Neural progenitor cell (in vitro differentiated cells): ENCODE measurements at regions not wholly inside any gene's neighbourhood (a gene's known extent, or its start where the extent isn't known, plus 50 kb on each side); places are given as distances from the start of the nearest gene placed in this dataset.

Experiments used
- EZH2phosphoT487 ChIP-seq: fragments of 200-600 bp; sonication (generic); IDR thresholded peaks from 2 replicates; pipeline ENCODE4 v1.6.1; 2017; ENCODE audit warnings: antibody characterized with exemption
- TF ChIP-seq, protein P1 (sequence below): fragments of 200-600 bp; sonication (generic); IDR thresholded peaks from 2 replicates; pipeline ENCODE4 v1.5.1; 2017; ENCODE audit warnings: antibody characterized with exemption, mild to moderate bottlenecking

DNA sequence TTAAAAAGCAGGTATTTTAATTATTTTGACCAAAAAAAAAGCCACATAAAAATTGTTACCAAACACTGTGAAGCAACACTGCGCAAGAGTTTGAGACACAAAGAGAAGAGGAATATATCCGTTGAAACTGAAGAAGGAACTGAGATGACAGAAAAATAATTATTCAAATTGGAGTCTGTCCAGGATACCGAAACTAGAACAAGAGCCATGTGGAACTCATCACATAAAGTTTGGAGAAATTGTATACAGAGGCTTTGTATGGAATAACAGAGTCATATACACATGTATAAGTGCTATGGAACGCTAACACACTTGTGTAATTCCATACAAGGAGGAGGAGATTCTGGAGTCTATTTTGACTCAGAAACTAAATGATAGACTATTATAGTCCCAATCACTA lies 675.1 kb upstream of the ADGRL2 start:
- TF ChIP-seq, protein P1, sequence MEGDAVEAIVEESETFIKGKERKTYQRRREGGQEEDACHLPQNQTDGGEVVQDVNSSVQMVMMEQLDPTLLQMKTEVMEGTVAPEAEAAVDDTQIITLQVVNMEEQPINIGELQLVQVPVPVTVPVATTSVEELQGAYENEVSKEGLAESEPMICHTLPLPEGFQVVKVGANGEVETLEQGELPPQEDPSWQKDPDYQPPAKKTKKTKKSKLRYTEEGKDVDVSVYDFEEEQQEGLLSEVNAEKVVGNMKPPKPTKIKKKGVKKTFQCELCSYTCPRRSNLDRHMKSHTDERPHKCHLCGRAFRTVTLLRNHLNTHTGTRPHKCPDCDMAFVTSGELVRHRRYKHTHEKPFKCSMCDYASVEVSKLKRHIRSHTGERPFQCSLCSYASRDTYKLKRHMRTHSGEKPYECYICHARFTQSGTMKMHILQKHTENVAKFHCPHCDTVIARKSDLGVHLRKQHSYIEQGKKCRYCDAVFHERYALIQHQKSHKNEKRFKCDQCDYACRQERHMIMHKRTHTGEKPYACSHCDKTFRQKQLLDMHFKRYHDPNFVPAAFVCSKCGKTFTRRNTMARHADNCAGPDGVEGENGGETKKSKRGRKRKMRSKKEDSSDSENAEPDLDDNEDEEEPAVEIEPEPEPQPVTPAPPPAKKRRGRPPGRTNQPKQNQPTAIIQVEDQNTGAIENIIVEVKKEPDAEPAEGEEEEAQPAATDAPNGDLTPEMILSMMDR = no peak
- TF ChIP-seq EZH2phosphoT487 = no peak
